ENCODE measurements at regions not wholly inside any gene's neighbourhood (a gene's known extent, or its start where the extent isn't known, plus 50 kb on each side); places are given as distances from the start of the nearest gene placed in this dataset.

- TF ChIP-seq EZH2phosphoT487 (IDR thresholded peaks at IDR 0.05; ENCODE audit: borderline replicate concordance) (no peak), ZNF274 (IDR thresholded peaks at IDR 0.05; ENCODE audit: low read depth, low read length) (no peak), CTCF (IDR thresholded peaks at IDR 0.05 in 2 of 3, conservative IDR thresholded peaks at IDR 0.05 in 1 of 3; ENCODE audit: borderline replicate concordance in 1 of 3, insufficient read depth in 1 of 3, low read depth in 2 of 3, low read length in 2 of 3) (no peak), REST (IDR thresholded peaks at IDR 0.05; ENCODE audit: low read depth) (no peak), POLR2A (IDR thresholded peaks at IDR 0.05; ENCODE audit: borderline replicate concordance, extremely low read depth, insufficient read depth, insufficient read length) (no peak), TCF7L2 (IDR thresholded peaks at IDR 0.05; ENCODE audit: borderline replicate concordance, extremely low read depth, insufficient read depth, insufficient read length) (no peak)
These were observed 106.2 kb upstream of the LGR5 start for GRCh38 chr12:71333418-71333817.

Measured in HCT116 (cell line).